Cardiac septum (tissue), 1 donor: ENCODE measurements at regions not wholly inside any gene's neighbourhood (a gene's known extent, or its start where the extent isn't known, plus 50 kb on each side); places are given as distances from the start of the nearest gene placed in this dataset.

Source experiments
- DNase-seq: peaks from one replicate; pipeline ENCODE4 v3.0.0-alpha.2; 2020; ENCODE audit warnings: low spot score
- intact Hi-C: fragments of 100-400 bp; cut with DNase I; formaldehyde crosslinking; loops from one replicate; pipeline ENCODE4 v1.14.0; 2022
- donor health status: DM: no; HTN: no; CAD: no.

- intact Hi-C loops: no loop called here
- DNase-seq: no peak
These were observed 301.3 kb upstream of the TENM4 start for GRCh38 chr11:79742176-79742575.

DNA sequence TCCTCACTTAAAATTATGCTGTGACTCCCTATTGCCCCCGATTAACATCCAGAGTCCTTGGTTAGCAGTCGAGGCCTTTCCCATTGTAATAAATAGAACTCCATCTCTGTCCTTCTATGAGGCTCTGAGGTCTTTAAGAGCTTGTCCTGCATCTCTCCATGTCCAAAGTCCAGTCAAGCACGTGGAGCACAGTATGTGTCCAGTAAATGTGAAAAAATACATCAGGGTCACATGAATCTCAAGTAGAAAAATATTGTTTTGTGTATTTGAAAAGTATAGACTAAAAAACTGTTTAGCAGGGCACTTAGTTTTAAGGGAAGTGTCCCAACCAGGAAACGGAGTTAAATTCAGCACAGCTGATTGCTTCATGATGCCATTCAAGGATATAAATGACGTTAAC is 298.8 kb upstream of the TENM4 start:
- intact Hi-C loops: no loop called here

DNA sequence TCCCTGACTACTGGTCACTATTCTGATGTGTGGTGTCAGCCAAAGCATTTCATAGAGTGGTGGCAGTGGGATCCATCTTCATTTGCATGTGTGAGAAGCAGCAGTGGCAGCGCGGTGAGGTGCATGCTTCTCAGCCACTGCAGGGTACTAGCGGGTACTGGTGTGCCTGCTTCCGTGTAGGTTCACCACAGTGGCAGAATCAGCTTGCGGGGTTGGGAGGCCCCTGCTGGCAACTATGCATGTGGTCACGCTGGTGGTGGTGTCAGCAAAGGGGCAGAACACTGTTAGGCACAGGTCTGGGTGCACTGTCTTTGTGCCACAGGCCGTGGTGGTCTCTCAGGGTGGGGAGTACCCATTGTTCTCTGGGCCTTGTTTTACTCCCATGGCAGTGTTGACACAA is 286.4 kb upstream of the TENM4 start:
- intact Hi-C loops: no loop called here
- no peak for DNase-seq

More for the DNA sequence above, 298.8 kb upstream of the TENM4 start:
- DNase-seq: no peak

- intact Hi-C loops: no loop called here
- DNase-seq: no peak
These were observed 279.3 kb upstream of the TENM4 start for GRCh38 chr11:79720115-79720514.

GRCh38 chr11:79708319-79708932 is 267.6 kb upstream of the TENM4 start:
- intact Hi-C loops: no loop called here

DNA sequence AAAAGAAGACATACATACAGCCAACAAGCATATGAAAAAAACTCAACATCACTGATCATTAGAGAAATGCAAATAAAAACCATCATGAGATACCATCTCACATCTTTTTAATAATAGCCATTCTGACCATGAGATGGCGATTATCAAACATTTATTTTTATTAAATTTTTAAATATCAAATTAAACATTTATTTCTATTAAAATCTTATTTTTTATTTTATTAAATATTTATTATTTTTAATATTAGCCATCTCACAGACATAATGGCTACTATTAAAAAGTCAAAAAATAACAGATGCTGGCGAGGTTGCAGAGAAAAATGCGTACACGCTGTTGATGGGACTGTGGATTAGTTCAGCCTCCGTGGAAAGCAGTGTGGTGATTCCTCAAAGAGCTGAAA is 264.8 kb upstream of the TENM4 start:
- no peak for DNase-seq
- intact Hi-C loops: no loop called here

More at GRCh38 chr11:79708319-79708932, 267.6 kb upstream of the TENM4 start:
- no peak for DNase-seq

DNA sequence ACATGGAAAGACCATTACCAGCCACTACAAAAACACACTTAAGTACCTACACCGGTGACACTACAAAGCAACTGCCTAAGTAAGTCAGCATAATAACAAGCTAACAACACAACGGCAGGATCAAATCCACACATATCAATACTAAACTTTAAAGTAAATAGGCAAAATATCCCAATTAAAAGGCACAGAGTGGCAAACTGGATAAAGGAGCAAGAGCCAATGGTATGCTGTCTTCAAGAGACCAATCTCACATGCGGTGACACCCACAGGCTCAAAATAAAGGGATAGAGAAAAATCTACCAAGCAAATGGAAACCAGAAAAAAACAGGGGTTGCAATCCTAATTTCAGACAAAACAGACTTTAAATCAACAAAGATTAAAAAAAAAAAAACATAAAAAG is 261.5 kb upstream of the TENM4 start:
- intact Hi-C loops: no loop called here
- DNase-seq: no peak

DNA sequence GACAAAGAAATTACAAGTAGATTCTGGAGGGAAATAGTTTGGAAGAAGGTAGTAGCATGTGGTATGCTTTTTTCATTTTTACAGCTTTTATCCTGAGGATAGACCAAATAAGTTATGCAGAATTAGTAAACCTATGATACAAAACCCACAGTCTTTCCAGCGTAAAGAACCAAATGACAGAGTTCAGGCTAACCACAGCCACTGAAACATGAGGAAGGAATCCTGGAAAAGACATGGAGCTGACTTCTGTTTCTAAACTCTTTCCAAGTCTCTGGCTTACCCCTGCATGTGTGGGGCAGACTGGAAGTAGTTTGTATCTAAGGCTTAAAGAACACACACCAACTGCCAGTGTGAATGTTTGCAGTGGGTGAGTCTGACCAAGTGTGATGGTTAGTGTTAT is 258.4 kb upstream of the TENM4 start:
- intact Hi-C loops: no loop called here
- DNase-seq: no peak

DNA sequence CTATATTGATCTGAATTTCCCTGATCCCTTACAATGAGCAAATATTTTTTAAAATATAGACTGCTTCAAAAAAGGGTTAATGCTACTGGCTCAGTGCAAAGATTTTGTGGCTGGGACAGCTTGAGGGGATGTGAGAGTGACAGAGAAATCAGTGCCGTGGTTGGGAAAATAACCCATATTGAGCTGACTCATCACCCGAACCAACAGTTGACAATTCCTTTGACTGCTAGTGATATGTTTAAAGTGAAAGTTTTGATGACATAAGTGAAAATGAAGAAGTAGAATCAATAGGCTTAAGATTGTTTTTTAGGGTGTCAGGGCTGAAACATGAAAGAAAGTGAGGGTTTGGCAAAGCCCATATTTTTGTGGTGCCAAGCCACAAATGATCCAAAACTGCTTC is 257.1 kb upstream of the TENM4 start:
- no peak for DNase-seq
- intact Hi-C loops: no loop called here

DNA sequence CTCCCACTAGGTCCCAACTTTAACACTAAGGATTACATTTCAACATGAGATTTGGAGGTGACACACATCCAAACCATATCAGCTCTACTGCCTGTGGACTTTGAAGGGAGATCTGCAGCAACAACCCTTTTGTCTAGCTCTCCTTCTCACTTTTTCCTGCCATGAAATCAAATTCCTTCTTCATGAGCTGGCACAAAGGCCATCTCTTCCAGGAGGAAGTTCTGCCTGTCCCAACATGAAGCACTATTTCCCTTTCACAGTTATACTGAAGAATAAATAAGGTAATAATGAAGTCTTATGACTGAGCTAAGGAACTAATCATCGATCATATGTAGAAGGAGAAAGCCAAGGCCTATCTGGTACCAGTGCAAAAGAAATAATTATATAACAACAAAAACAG is 253.5 kb upstream of the TENM4 start:
- intact Hi-C loops: no loop called here
- no peak for DNase-seq

- no peak for DNase-seq
- intact Hi-C loops: no loop called here
These were observed 250.6 kb upstream of the TENM4 start for GRCh38 chr11:79691445-79691844.

GRCh38 chr11:79686703-79687419 is 246.0 kb upstream of the TENM4 start:
- intact Hi-C loops: no loop called here
- DNase-seq: no peak

DNA sequence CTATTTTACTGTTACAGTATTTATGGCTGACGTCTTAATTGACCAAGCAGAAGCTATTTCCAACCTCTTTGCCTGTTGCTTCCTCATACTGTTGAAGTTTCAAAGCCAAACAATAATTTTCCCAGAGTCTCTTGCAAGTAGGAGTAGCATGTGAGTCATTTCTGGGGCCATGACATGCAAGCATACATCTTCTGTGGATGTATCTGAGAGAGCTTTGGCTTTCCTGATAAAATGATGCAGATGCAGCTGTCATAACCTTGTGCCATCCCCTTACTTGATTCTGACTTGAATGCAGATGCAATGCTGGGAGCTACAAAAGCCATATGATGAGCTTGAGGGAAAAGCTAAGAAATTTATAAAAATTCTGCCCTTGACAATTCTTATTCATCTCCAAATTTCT is 243.1 kb upstream of the TENM4 start:
- DNase-seq: no peak
- intact Hi-C loops: no loop called here

DNA sequence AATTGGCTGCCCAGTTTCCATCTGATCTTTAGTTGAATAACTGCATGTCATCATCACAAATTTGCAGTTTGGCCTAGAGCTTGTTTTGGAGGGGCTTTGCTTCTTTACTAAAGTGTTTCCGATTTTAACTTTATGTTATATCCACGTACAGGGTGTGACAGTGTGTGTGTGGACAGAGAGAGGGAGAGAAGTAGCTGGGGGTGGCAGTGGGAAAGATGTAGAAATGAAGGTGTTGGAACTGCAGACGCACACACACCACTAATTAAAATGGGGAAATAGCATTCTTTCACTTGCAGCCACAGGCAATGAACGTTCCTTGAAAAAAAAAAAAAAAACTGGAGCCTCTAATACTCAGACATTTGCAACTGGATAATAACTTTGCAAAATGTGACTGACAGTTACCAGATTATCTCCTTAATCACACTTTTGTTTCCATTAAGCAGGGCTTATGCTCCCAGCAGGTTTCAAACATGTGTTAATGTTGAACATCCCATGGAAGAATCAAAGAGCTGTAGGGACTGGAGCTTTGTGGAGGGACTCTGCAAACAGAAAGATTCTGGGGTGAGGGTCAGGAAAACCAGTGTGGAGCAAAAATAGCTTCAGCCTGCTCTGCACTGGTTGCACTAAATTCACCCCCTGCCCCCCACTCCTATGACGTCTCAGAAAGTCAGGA is 238.1 kb upstream of the TENM4 start:
- DNase-seq: no peak
- intact Hi-C loops: no loop called here

DNA sequence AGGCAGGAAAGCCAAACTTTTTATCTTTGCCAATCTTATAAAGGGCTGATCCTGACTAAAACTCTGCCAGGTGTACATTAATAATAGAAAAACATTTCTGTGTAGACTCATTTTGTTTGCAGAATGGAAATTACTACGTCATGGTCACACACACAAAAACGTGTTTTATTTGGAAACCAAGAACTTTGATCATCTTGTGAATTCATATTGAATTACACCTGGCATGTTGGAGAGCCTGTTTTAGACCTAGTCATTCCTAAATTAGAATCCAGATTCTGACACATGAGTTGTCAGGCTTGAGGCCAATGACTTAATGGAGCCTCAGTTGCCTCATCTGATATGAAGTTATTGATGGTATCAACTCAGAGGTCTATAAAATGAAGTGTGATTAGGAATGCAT is 235.6 kb upstream of the TENM4 start:
- intact Hi-C loops: no loop called here
- DNase-seq: no peak

DNA sequence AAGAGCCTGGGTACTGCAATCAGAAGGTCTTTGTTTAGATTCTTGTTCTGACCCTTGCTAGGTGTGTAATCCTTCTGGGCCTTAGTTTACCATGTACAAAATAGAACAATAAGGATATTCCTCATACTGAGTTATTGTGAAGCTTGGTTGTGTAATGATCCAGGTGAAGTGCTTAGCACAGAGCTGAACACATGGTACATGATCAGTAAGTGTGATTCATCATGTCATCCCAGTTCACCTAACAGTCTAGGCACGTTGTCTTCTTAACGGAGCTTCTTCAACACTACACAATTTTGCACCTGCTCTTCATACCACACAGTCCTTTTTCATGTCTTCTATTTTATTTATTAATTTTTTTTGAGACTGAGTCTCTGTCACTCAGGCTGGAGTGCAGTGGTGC is 234.3 kb upstream of the TENM4 start:
- no peak for DNase-seq
- intact Hi-C loops: no loop called here

GRCh38 chr11:79672786-79673185 is 232.0 kb upstream of the TENM4 start:
- DNase-seq: no peak
- intact Hi-C loops: no loop called here

- intact Hi-C loops: no loop called here
- DNase-seq: no peak
These were observed 230.6 kb upstream of the TENM4 start for GRCh38 chr11:79671401-79671800.

DNA sequence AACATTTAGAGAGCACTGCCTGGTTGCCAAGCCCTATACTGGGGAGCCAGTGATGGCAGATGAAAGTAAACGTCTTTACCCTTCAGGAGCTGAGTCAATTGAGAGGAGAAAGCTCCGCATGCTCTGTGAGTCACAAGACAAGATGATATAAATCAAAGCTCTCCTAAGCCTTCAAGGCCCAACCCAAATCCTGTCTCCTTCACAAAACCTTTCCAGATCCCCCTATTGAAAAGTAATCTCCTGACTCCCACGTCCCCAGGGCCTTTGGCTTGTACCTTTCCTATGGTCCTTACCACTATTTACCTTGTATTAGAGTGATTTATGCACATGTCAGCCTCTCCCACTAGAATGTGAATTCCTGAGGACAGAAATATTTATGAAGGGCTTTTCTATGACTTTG is 230.1 kb upstream of the TENM4 start:
- intact Hi-C loops: no loop called here
- no peak for DNase-seq

- DNase-seq: no peak
- intact Hi-C loops: no loop called here
These were observed 227.7 kb upstream of the TENM4 start for GRCh38 chr11:79668575-79668974.

- no peak for DNase-seq
- intact Hi-C loops: no loop called here
These were observed 226.6 kb upstream of the TENM4 start for GRCh38 chr11:79667380-79667779.
